GM21786 (cell line): ENCODE measurements at regions not wholly inside any gene's neighbourhood (a gene's known extent, or its start where the extent isn't known, plus 50 kb on each side); places are given as distances from the start of the nearest gene placed in this dataset.

Experiments
- ATAC-seq: cut with Tn5 transposase; IDR thresholded peaks from one replicate; pipeline ENCODE4 v1.9.1; 2021; ENCODE audit not compliant: unreplicated experiment

DNA sequence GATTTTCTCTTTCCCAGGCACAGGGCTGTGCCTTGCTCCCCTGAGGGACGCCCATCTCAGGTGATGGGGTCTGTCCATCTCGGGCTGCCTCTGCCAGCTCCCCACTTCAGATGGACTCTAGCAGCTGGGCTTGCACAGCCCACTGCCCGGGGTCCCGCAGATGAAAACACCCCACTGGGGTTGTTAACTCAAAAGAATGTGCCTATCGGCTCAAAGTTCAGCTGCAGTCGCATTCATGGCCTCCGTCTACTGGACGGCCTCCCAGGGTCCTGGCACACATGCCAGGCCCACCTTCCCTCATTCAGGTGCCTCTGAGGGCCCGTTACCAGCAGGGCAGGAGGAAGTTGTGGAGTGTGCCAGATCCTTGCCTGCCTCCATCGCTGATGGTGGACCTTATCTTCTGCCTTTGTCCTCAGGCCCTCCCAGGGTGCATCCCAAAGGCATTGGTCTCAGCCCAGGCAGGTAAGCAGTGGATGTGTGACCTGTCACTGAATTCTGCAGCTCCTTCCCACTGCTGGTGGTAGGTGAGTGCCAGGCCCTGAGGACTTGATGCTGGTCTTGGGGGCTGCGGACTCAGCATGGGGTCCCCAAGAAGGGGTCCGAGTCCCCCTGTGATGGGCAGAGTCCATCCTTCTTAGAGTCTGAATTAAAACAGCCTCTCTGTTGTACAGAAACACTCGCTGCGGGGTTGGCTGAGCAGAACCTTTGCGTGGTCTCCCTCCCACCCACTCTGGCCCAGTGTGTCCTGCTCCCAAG lies 324.6 kb upstream of the DIO3 start:
- no peak for ATAC-seq

DNA sequence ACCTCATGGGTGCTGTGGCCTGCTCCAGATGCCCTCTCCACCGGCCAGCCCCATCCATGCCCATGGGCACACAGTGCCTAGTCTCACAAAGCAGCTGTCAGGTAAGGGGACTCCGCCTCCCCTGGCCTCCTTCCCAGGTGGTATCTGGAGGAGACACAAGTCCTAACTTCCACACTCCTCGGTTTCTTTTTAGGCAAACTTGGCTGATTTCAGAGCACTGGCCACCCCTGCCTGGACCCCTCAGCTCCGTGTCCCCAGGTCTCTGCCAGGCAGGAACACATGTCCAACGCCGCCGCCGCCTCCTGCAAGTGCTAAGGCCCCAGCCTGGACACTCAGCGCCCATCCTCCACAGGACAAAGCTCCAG lies 324.1 kb upstream of the DIO3 start:
- ATAC-seq, result no peak

DNA sequence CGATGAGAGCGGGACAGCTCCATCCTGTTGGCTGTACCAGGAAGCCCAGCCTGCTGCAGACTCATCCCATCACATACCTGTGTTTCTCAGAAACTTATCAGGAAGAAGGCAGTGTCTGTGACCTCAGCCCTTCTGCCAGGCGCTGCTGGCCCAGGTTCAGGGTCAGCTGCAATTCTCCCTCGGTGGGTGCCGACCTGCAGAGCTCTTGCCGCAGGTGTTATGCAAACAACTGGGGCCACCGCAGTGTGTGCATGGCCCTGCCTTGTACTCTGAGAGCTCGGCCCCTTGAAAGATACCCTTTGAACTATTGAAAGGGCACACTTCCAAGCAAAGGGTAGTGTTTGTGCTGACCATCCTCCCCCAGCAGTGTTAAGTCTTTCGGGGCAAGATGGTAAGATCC lies 322.2 kb upstream of the DIO3 start:
- ATAC-seq, result no peak

GRCh38 chr14:101241147-101241546 lies 320.1 kb upstream of the DIO3 start:
- no peak for ATAC-seq

GRCh38 chr14:101241807-101242278 lies 319.5 kb upstream of the DIO3 start:
- no peak for ATAC-seq

GRCh38 chr14:101242442-101243385 lies 318.6 kb upstream of the DIO3 start:
- ATAC-seq, result no peak

DNA sequence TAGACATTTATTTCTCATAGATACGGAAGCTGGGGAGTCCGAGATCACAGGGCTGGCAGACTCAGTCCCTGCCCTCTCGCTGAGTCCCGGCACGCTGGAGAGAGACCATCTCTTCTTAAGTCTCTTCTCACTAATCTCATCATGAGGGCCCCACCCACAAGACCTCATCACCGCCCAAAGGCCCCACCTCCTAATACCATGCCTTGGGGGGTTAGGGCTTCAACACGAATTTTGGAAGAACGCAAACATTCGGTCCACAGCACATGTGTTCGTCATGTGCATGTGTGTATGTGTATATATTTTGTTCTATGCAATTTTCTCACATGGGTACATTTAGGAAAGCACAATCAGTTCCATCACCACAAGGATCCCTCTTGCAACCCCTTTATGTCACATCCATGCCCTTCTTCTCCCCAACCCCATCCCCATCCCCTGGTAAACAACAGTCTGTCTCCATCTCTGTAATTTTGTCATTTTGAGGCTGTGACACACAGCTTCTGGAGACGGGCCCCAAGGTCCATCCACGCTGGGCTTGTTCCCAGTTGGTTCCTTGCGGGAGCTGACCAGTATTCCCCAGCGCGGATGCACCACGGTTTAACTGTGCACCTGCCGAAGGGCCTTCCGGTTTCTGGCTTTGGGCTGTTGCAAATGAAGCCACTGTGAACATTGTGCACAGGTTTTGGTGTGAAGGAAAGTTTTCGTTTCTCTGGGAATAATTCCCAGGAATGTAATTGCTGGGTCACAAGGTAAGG lies 317.5 kb upstream of the DIO3 start:
- no peak for ATAC-seq

DNA sequence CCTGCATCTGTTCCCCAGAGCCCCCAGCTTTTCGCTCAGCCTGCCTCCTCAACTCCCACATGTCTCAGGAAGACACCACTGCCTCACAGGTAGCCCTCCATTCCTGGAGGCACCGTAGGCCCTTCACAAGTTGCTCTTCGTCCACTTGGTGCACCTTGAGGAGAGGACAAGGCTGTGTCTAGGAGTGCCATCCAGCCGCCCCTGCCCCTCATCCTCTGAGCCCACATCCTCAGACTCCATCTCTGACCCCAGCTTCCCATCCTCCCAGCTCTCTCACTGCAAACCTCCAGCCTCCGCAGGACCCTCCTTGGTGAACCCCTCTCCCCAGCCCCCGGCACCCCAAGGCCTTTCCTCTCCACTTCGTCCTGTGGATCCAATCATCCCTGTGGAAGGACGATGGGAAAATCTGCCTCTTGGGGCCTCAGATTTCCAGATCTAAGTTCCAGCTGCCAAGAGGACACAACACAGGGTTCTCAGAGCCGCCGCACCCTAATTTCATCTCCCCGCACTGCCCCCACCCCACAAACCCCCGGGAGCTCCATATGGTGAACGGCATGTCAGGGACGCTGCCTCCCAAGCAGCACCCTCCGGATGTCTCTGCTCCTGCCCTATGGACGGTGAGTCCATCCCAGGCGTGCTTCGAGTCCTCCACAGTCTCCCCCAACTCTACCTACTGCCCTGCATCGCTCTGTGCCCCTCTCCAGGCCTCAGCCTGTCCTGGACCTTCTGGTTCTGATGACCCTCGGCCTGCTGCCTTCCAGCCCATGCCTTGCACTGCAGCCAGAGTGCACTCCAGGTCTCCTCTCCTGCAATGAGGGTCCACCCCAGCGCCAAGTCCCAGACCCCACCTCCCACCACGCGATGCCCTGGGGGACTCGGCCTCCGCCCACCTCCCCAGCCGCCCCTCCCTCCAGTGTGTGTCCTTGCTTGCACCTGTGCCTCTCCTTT lies 314.1 kb upstream of the DIO3 start:
- ATAC-seq, result no peak

- ATAC-seq, result no peak
Observed at GRCh38 chr14:101247842-101248725, 313.2 kb upstream of the DIO3 start.

DNA sequence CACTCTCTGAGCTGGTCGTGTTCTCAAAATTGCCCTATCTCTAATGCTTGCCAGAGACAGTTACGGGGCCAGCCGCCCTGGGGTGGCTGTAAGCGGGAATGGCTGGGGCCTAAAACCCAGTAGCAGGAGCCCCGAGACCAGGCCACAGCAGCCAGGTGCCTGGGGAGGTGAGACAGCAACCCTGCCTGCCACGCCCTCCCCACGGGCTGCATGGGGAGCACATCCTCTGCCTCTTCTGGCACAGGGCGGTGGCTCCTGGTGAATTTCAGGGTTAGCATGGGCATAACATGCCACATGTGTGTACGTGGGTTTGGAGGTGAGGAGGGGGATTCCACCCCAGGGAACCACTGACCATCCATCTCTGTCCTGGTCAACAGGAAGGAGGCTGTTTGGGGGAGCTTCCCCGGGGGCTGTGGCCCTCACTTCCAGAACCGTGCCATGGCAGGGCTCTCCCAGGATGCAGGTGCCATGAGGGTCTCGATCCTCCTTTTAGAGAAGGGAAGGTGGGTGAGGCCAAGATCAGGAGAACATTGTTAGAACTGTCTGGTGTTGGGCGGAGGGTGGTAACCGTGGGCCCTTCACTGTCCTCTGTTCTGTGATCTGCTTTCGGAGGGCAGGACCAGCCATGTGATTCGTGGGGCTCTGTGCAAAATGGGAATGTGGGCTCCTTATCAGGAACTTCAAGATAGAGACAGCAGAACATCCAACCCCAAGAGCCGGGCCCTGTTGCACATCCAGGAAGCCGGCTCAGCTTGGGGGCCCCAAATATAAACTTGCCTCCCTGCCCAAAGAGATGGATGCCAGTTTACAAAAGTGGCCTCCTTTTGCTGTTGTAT lies 312.2 kb upstream of the DIO3 start:
- ATAC-seq, result no peak

DNA sequence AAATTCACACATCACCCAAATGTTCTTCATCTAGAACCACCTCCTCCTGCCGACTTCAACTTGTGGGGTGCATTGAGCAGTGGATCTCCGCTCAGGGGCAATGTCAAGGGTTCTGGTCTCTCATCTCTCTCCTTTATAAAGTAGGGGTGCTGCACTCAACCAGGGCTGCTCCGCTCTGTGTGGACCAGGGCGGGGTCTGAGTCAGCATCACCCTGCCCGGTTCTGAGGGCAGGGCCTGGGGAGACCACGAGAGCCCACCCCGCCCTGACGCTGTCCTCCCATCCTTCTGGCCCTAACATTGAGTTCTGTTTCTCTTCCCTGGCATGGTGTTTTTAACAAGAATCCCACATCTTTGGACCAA lies 311.6 kb upstream of the DIO3 start:
- ATAC-seq, result no peak

DNA sequence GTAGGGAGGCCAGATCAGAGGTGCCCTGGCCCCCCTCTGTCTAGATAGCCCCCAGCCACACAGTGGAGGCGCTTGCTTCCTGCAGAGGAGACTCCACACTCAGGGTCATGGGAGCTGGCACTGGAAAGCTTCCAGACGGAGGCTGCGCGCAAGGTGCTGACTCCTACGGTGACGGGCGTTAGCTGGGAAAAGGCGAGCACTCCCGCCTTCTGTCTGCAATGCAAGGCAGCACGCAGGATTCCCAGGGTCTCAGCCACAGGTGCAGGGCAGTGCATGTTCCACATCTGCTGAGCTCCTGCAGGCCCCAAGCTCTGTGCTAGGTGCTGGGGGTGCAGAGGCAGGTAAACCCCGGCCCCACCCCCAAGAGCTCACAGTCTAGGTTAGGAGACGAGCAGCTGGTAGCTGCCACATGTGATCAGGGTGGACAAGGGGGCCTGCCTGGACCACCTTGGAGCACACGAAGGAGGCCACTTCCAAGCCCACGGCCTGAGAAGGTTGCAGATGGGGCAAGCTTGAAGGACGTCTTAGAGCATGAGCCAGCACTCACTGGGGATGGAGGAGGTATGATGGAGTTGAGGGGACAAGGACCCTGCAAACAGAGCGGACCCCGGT lies 310.9 kb upstream of the DIO3 start:
- ATAC-seq, result no peak

DNA sequence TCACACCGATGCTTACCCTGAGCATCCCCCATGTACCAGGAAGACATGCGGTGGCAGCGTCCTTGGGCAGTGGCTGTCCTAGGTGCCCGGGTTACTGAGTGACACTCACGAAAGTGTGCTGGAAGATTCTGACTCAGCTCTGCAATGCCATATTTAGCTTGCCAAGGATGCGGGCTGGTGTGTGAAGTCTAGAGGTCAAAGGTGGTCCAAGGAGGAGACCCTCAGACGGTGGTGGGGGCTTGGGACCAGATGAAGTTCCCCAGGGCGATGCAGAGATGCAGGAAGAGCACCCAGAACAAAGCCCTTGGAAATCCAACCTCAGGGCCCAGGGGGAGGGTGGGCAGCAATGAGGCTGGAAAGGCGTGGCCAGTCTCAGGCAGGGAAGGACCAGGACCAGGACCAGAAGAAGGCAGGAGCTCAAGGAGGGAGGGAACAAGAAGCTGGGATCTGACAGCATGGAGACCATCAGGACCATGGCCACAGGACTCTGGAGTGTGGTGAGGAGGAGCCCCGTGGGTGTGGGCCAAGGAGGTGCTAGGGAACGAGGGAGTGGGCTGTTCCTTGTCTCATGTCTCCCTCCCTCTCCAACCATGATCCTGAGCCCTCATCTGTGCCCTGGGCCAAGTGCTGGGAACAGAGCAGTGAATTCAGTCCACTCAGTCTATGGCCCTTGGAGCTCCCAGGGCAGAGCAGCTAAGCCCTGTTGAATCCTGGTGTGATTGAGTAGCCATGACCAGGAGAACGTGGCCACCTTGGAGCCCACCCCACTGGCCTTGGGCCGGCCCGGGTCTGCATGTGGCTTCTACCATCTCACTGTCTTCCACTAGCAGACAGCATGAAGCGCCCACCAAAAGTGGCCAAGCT lies 310.1 kb upstream of the DIO3 start:
- ATAC-seq, result no peak

DNA sequence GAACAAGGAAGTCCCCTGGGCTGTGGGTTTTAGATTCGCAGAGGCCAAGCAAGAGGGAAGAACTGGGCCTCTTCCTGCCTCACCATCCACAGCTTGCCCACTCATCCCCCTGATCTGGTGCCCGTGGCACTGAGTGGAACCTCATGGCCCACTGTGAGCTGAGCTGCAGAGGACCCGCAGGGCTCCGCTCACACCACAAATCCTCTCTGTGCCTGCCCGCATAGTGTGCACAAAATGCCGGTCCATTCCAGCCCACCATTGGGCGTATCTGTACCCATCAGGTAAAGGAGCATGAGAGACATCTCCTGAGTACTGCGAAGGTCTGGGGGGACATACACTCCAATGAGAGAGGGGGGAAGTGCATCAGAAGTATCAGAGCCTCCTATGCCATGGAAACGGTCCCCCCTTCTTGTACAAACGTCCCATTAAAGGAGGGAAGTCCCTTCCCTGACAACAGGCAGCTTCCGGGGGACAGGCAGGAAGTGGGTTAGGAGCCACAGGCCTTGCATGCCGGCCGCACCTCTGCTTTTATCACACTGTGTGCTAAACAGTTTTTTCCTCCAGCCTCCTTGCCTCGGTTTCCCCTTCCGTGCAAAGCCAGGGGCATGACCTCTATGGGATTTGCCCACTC lies 309.4 kb upstream of the DIO3 start:
- no peak for ATAC-seq

DNA sequence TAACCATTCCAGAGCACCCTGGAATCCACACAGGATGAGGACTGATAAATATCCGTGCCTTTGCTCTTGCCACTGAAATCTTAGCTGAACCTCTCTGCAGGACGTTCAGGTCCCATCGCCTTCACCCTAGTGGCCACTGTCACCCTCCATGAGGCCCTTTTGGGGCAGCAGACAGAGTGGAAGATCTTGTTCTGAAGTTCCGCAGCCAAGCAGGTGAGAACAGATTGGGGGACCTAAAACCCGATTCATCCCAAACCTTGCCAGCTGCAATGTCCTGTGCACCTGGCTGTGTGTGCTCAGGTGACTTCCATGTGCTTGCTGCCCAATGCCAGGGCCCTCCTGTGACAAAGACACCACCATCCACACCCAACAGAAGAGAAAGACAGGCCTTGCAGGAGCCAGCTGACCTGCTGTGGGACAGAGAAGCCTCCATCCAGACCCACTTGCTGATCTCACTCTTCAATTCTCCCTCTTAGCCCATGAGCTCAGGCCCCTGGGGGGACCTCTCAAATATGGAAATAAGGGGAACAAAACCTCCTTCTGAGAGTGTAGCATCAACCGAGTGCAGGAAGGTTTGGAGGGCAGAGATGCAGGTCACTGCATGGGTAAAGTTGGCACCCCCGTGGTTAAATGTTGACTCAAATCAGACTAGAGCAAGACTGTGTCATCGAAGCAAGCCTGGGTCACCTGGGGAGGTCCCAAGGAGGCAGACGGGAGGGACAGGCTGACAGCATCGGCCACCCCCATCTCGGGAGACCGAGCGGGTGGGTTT lies 308.7 kb upstream of the DIO3 start:
- no peak for ATAC-seq

GRCh38 chr14:101253948-101254347 lies 307.3 kb upstream of the DIO3 start:
- ATAC-seq, result no peak
